RKO (cell line): ENCODE measurements at regions not wholly inside any gene's neighbourhood (a gene's known extent, or its start where the extent isn't known, plus 50 kb on each side); places are given as distances from the start of the nearest gene placed in this dataset.

ENCODE experiments used
- DNase-seq: peaks from one replicate; pipeline ENCODE4 v3.0.0-alpha.2; 2016; ENCODE audit warnings: low spot score

DNA sequence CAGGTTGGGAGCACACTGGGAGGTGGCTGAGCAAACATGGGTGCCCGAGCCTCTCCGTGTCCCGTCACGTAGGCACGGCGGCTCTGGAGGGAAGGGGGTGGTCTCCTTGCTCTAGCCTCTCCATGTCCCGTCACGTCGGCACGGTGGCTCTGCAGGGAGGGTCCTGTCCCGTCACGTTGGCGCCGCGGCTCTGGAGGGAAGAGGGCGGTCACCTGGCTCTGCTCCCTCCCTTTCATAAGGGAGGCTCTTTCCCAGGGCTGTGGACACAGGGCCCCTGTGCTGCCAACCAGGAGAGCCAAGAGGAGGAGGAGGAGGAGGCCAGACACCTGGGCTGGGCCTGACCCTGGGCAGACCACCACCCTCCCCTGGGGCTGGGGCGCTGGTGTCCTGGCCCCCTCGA lies 1173.7 kb downstream of the BRD1 start:
- DNase-seq = no peak

DNA sequence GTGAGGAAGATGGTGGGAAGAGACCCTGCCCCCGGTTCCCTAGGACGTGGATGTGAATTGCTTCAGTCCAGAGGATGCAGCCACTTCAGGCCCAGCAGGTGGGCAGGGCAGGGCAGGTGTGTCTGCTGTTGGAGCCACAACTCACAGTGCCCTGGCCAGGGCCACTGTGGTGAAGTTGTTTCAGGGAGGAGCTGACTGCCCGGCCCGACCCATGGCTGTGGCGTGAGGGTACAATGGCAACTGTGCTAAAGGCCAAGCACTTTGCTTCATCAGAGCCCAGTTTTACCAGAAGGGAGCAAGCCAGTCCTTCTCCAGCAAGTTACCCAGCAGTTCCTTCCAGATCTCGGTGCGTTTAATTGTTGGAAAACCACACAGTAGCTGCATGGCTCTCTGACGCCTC lies 1174.4 kb downstream of the BRD1 start:
- DNase-seq = no peak

DNA sequence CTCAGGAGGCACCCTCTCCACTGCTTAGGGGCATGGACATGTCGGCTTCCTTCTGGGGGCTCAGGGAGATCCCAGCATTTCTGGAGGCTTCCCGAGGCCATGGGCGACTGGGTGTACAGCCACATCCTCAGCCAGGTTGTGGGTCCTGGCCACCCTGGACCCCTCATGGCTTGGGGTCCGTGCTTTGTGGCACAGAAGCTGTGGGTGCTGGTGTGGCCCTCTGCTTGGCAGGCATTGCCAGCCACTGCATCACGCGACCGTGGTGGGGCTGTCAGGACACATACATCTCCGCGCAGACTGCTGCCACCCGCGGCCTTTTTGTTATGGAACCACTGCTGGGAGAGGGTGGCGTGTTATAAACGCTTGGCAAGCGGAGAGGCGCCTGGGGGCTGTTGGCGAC lies 1174.9 kb downstream of the BRD1 start:
- no peak for DNase-seq

DNA sequence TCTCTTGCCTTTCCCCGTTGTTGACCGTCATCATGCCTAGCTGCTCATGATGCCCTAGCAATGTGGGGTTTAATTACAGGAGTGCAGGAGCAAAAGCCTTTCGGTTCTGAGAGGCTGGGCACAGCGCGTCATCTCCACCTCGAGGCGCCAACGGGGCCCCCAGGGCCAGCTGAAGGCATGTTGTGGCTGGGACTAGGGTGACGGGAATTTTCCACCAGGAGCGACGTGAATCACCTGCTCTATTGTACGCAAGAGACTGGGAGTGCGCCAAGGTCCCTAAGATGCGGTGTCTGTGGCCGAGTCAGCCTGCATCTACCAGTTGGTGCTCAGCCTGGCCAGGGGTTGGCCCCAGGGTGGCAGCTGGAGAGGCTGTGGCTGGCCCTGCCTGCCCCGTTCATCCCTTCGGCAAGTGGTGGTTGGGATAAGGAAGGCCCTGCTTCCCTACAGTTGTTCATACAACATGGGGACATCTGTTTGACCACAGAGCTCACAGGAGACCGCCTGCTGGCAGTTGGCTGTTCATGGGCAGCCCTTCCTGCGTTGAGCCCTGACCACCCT lies 1175.6 kb downstream of the BRD1 start:
- DNase-seq = no peak

DNA sequence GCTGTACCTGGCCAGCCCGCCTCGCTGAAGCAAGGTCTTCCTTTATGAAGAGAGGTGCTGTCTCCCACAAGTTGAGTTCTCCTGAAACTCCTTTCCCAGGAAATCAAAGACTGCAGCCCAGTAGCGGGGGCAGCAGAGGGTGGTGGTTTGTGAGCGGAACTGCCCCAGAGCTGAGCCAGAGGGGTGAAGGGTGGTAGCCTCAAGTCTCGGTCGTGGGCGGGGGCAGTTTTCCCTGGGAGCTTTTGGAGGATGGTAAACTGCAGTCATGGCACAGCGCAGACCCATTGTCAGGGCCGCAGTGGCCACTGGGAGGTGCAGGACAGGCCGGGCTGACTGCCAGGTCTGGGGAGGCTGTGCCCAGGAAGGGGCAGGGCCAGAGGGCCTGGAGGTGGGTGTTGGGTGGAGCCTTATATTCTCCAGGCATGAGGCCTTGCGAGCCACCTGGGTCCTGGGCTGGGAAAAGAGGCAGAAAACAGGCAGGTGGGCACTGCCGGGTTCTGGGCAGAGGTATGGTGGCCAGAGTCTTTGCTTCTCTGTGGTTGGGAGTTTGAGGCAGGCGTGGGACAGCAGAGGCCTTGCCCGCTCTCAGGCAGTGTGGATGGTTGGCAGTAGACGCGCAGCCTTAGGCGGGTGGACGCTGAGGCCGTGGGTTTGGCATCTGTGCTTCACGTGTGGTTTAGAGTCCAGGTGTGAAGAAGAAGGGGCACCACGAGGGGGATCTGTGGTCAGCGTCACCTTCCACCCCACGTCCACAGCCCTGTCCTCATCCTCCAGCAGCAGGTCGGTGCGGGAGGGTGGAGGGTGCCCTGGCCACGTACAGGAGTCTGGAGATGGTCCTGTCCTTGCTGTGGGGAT lies 1176.4 kb downstream of the BRD1 start:
- no peak for DNase-seq

DNA sequence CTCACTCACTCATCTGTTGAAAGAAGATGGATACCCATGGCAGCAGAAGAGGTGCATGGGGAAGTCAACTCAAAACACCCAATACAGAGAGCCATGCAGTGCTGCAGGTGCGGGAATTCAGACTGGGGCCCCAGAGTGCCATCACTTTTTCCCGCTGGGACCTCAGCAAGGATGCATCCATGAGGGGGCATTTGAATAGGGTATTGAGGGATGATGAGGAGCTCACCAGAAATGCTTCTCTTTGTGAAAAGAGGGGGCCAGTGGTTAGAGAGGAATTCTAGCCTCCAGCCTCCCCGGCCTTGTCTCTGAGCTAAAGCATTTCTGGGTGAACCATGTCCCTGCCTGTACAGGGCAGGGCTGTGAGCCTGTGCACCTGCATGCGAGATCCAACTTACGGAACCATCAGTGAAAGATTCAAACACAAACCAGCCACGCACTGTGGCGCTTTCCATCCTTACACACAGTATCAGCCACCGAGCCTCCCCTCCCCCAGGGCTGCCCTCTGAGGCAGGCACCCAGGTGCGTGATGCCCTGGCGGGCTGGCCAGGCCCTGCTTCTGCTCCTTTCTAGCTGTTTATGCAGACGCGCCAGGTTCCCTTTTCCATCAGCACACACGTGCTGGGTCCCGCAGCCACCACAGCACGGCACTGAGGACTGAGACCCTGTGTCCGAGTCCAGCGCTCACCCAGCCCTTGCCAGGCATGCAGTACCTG lies 1177.2 kb downstream of the BRD1 start:
- DNase-seq = no peak

DNA sequence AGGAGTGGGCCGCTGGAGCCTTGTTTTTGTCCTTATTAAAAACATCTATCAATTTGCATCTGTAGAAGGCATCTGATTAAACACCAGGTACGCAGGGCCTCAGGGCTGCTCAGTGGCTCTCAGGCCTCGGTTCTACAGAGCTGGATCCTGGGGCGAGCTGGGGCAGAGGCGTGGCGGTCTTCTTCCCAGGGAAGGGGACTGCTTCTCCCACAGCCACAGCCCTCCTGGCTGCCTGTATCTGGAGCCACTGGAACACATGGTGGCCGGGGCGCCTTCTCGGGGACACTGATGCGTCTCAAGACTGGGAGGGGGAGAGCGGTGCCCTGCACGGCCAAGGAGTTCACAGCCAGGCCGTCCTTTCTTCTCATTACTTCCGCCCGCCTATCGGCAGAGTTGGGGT lies 1178.2 kb downstream of the BRD1 start:
- no peak for DNase-seq

DNA sequence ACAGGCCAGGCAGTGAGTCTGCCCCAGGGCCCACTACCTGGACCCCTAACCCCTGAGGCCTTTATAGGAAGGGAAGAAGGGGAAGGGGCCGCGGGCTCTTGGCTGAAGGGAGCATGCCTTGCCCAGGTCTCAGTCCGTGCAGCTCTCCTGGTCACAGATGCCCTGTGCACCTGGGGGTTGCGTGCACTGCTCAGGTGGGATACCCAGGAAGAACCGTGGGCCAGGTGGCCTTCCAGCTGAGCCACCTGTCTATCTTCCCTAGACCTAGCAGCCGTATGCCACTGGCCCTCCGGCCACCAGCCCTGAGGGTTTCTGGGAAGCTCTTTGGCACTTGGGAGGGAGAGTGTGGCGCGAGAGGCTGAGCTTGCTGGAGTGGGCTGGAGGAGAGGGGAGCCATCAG lies 1178.6 kb downstream of the BRD1 start:
- no peak for DNase-seq

DNA sequence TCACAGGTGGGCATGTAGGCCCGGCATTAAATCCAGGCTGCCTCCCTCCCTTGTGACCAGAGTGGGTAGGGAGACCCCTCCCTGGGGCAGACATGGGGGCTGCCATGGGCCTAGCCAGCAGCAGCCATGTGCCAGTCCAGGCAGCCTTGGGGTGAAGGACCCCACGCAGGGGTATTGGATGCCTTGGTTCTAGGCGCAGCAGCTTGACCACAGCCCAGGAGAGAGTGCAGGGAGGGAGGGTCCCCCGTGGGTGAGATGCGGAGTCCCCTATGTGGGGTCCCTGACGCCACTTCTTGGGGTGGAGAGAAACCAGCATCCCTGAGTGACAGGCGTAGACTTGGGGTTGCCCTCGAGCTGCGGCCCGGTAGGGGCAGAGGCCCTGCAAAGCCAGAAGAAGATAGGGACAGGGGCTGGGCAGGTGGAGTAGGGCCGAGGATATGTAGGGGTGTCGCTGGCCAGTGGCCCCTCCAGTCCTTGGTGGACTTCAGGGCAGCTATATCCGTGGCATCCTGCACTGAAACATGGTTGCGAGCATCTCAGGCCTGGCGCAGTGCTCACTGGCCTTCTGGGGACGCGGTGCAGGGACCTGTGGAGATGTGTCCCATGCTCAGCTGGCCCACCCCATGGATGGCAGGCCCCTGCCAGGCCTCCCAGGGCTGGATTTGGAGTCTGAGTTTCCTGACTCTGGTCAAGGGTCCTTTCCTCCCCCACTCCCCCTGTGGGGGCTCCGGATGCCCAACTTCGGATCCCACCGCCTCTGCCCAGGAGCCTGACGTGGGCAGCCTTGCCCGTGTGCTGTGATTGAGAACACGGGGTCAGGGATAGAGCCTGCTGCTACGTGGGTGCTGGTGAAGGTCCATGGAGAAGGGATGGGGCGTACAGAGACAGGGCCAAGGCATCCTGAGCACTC lies 1179.8 kb downstream of the BRD1 start:
- DNase-seq = no peak

DNA sequence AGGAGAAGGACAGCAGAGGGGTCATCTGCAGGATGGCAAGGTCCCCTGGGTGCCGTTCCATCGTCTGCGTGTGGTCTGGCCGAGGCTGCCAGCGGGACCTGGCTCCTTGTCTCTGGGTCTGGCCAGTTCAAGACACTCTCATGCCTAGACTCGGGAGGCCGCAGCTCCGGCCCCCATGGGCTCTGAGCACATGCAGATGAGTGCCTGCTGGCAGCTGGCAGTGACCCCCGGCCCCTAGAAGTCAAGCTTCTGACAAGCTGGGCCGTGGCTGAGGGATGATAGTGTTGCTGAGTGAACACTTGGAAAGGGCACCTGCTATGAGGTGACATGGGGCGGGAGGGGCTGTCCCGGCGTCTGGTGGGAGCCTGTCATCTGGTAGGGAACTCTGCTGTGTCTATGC lies 1180.6 kb downstream of the BRD1 start:
- no peak for DNase-seq

DNA sequence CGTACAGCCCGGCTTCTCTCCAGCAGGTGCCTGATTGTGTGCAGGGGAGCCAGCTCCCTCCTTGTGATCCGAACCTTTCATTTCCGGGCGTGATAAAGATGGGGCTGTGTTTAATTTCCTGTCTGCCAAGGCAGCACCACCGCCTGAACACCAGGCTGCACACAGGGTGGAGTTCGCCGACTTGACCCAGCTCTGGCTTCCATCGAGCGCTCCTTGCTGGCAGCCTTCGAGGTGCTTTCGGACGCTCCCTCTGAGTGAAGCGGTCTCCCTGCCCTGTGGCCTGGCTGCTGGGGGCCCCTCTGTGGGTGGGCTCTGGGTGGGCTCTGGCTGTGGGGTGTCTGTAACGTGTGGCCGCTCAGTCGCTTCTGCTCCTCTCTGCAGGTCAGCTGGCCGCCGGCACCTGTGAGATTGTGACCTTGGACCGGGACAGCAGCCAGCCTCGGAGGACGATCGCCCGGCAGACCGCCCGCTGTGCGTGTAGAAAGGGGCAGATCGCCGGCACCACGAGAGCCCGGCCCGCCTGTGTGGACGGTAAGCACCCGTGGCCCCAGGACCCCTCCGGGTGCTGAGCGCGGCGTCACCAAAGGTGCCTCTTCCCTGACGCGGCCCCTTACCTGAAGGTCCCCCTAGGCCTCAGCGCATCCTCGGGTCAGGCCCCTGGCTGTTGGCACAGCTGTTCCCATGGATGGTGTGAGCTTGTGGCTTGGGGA lies 1181.3 kb downstream of the BRD1 start:
- DNase-seq = no peak

DNA sequence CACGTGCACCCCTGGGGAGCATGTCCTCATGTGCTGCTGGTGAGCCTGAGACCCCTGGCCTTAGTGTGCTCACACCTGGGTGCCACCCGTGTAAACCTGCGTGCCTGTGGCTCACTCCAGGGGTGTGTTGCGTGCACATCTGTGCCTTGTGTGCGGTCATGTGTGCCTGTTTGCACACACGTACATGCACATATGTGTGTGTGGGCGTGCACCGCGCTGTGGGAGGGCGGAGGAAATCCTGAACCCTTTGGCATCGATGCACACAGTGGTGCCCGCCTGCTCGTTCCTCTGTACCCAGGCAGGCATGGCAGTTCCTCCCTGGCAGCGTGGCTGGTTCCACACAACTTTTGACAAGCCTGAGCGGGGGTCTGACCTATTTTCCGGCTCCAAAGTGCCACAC lies 1181.9 kb downstream of the BRD1 start:
- no peak for DNase-seq

DNA sequence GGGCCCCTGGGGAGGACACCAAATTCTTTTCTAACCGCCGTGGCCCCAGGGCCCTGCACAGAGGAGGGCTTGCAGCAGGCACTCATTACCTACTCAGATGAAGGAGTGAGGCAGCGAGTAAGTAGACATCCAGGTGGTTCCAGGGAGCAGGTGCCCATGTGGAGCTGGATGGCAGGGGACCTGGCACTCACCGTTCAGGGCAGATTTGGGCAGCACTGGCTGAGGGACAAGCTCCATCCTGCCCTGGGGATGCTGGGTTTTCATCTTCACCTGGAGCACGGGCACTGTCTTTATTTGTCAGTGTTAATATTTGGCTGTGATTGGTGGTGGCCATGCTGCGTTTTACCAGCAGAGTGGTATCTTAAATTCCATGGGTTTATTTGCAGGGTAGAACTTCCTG lies 1182.7 kb downstream of the BRD1 start:
- DNase-seq = no peak

DNA sequence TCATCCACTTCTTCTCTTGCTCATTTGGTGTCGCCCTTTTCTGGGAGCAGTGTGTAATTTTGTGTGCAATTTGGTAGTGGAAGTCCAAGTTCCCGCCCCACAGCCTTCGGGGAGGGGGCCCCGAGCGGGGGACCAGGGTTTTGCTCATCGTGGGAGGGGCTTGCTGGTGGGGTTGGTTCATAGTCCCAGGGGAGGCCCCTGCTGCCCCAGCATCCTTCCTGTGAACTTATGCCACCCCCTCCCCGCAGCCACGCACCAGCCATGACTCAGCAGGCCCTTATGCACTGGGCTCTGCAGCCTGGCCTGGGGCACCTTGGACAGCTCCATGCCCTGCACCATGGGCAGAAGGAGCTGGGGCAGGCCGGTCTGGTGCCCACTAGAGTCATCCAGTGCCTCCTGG lies 1183.6 kb downstream of the BRD1 start:
- no peak for DNase-seq

DNA sequence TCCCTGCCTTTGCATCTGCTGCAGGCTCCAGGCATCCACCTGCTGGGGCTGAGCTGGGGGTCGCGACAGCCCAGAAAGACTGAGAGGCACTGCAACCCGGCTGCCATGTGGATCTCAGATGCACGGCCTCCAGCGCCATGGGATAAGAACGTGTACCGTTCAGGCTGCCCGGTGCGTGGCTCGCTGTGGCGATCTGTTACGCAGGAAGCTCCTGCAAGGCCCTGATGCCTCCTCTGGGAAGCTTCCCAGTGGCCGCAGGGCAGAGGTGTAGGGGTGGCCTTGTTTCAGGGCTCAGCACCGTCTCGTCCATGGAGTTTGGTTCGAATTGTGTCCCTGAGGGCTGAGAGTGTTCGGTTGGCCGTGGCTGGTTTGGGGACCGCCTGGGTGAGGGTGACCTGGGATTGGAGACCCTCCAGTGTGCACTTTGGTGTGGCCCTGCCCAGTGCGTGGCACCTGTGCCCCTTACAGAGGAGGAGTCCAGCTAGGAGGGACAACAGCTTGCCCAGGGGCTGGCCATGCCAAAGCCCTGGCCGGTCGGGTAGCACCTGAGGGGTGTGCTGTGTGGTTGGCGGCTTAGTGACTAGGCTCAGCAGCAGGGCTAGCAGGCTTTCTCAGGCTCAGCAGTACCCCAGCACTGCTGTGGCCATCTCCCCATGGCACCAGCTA lies 1184.5 kb downstream of the BRD1 start:
- no peak for DNase-seq

DNA sequence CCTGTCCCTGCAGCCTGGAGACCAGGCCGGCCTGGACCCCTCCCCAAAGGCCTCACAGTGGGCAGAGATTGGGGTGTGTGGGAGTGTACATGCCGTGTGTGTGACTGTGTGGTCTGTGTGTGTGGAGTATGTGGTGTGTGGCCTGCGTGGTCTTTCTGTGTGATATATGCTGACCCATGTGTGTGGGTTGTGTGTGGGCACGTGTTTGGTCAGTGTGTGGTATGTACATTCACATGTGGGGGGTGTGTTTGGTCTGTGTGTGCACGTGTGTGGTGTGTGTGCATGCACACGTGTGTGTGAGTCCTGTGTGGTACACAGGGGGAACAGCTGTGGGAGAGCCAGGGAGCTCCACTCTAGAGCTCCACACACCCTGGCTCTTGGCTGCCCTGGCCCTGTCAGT lies 1185.1 kb downstream of the BRD1 start:
- DNase-seq = no peak

DNA sequence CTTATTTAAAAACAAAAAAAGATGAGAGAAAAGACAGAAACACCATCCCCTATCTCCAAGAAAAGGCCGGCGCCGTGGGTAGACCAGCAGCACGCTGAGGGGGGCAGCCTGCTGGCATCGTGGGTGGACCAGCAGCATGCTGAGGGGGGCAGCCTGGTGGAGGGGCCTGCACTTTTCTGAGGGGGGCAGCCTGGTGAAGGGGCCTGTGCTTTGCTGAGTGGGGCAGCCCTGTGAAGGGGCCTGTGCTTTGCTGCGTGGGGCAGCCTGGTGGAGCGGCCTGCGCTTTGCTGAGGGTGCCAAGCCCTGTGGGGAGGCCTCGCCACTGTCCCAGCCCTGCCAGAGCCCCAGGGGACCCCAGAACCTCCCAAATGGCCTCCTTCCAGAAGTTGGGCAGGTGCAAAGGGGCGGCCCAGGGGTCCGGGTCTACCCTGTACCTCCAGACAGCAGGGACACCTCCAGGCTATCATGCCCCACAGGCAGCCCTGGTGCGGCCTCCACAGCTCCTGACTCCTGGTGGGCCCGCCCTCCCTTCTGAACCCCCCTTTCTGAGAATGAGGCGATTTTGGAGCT lies 1185.7 kb downstream of the BRD1 start:
- DNase-seq = no peak

DNA sequence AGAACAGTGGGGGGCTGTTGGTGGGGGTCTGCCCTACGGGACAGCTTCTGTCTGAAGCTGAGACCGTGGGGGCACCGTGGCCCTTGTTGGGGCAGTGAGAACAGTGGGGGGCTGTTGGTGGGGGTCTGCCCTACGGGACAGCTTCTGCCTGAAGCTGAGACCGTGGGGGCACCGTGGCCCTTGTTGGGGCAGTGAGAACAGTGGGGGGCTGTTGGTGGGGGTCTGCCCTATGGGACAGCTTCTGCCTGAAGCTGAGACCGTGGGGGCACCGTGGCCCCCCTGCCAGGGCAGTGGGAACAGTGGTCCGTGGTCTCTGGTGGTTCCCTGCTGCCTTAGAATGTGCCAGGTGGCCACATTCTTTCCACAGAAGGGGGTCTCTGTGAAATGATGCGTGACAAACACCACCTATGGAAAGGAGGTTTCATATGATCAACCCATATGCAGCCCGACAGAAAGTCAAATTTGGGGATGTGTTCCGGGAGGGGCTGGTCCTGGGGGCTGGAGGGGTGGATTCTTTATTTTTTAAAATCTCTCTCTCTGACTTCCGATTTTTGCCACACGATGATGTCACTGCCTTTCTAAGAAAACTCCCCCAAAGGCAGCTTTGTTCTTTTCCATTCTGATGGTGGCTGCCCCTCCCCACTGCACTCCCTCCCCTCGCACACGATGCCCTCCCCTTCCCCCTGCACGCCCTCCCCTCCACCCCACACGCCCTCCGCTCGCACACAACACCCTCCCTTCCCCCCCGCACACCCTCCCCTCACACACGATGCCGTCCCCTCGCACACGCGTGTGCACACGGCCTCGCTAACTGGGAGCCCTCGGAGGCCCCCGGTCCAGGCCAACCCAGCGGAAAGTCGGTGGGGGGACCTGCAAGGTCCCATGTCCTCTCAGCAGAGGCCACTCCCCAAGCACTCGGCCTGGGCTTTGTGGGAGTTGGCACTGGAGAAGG lies 1186.5 kb downstream of the BRD1 start:
- DNase-seq = no peak

DNA sequence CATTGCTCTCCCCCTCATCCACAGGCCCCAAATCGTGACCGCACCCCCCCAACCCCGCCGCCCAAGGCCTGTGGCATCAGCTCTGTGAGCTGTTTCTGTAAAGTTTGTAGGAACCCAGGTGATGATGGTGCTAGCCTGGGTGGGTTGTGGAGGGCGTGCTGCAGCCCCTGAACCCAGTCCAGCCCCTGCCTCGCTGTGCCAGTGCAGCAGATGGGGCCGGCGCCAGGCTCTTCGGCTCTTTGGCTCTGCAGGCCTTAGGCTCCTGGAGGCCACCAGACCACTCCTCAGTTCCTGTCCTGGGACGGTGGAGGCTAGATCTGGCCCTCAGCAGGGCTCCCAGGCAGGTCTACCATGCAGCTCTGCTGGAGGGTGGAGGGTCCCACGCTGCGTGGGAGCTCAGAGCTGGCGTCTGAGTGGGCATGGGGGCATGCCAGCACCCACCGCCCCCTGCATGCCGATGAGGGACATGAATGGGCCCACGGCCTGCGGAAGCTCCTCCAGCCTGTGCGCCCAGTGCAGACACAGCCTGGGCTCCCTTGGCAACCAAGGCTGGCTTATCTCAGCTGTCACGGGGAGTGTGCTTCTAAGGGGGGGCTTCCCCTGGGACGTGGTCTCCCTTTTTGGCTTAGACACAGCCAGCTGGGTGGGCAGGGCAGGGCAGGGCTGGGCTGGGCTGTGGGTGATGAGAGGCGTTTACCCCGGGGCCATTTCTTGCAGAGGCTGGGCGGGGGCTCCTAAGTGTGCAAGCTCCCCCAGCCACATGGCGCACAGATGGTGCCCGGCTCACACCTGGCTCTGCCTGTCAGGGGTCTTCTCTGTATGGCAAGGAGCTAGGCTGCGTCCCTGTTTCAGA lies 1187.6 kb downstream of the BRD1 start:
- no peak for DNase-seq
